Breast epithelium (tissue), 4 donors: ENCODE measurements at regions not wholly inside any gene's neighbourhood (a gene's known extent, or its start where the extent isn't known, plus 50 kb on each side); places are given as distances from the start of the nearest gene placed in this dataset.

Experiments used
- DNase-seq, 2 donors: peaks; one replicate each; pipeline ENCODE4 v3.0.0-alpha.2; 2019; ENCODE audit warnings: low spot score in 2 of 2
- H3K27ac ChIP-seq, 2 donors: fragments of 200-600 bp; sonication (generic) in 1 of 2; one replicate each; pipeline ENCODE4 v1.5.1; 2016 to 2019; ENCODE audit warnings: mild to moderate bottlenecking in 1 of 2
- H3K27me3 ChIP-seq, 2 donors: fragments of 200-600 bp; sonication (generic) in 1 of 2; one replicate each; pipeline versions ENCODE4 v1.5.1 to v1.6.0; 2017 to 2019; ENCODE audit warnings: control low read depth in 1 of 2, mild to moderate bottlenecking in 1 of 2
- H3K36me3 ChIP-seq: fragments of 200-600 bp; one replicate; pipeline ENCODE4 v1.5.1; 2019
- H3K4me1 ChIP-seq, 2 donors: fragments of 200-600 bp; sonication (generic); one replicate each; pipeline ENCODE4 v1.5.1; 2016 to 2019; ENCODE audit warnings: control low read depth in 1 of 2
- H3K4me3 ChIP-seq, 3 donors: fragments of 200-600 bp; sonication (generic); 1 replicate in 2 of 3; 2 replicates in 1 of 3; pipeline ENCODE4 v1.5.1; 2016 to 2019; ENCODE audit warnings: mild to moderate bottlenecking in 3 of 3, moderate library complexity in 2 of 3
- H3K9me3 ChIP-seq, 2 donors: fragments of 200-600 bp; sonication (generic) in 1 of 2; one replicate each; pipeline ENCODE4 v1.5.1; 2016 to 2019; ENCODE audit warnings: control low read depth in 1 of 2
- CTCF ChIP-seq, 3 donors: fragments of 450-650 bp; IDR thresholded peaks; one replicate each; pipeline ENCODE4 v1.5.1; 2016 to 2017; ENCODE audit warnings: antibody characterized with exemption in 3 of 3, mild to moderate bottlenecking in 3 of 3, moderate library complexity in 3 of 3
- POLR2A ChIP-seq: fragments of 450-650 bp; IDR thresholded peaks from one replicate; pipeline ENCODE4 v1.6.1; 2016; ENCODE audit warnings: antibody characterized with exemption, mild to moderate bottlenecking, moderate library complexity
- POLR2AphosphoS5 ChIP-seq, 3 donors: sonication (generic); formaldehyde crosslinking; IDR thresholded peaks; one replicate each; pipeline ENCODE4 v1.6.1; 2017; ENCODE audit warnings: antibody characterized with exemption in 3 of 3
- intact Hi-C: fragments of 100-400 bp; cut with DNase I; formaldehyde crosslinking; loops from one replicate; pipeline ENCODE4 v1.15.1; 2023; ENCODE audit warnings: low total_unique reads

- intact Hi-C loops, result no loop called here
- Histone ChIP-seq H3K27ac (no peak overlapping the region), H3K36me3 (no peaks in the 10 kb centered on the region), H3K9me3 (peaks cover 0 to 7% of the 10 kb centered on the region in 2 donors), H3K4me3 (no peak overlapping the region), H3K27me3 (no peaks in the 10 kb centered on the region), H3K4me1 (no peaks in the 10 kb centered on the region)
- TF ChIP-seq CTCF (IDR thresholded peaks at IDR 0.05), result no peak
- TF ChIP-seq POLR2AphosphoS5 (IDR thresholded peaks at IDR 0.05), result no peak
- no peak for TF ChIP-seq POLR2A
- DNase-seq, result no peak
Observed at GRCh38 chr5:152188251-152188650, 216.8 kb downstream of the NMUR2 start.

- DNase-seq, result no peak
- no peaks in the 10 kb centered on the region for H3K27me3 ChIP-seq
- H3K9me3 ChIP-seq, result peaks cover 0 to 1% of the 10 kb centered on the region in 2 donors
- H3K4me1 ChIP-seq, result no peaks in the 10 kb centered on the region
- intact Hi-C loops, result no loop called here
- no peak overlapping the region for H3K27ac ChIP-seq
- TF ChIP-seq POLR2AphosphoS5 (IDR thresholded peaks at IDR 0.05) (no peak), POLR2A (no peak), CTCF (IDR thresholded peaks at IDR 0.05) (no peak)
- H3K4me3 ChIP-seq, result no peak overlapping the region
- no peaks in the 10 kb centered on the region for H3K36me3 ChIP-seq
Observed at GRCh38 chr5:152187668-152188067, 217.4 kb downstream of the NMUR2 start.

GRCh38 chr5:152185547-152186245, 219.4 kb downstream of the NMUR2 start:
- no peaks in the 10 kb centered on the region for H3K27me3 ChIP-seq
- H3K4me1 ChIP-seq, result no peaks in the 10 kb centered on the region
- no peak overlapping the region for H3K27ac ChIP-seq
- H3K9me3 ChIP-seq, result no peaks in the 10 kb centered on the region
- intact Hi-C loops, result no loop called here
- H3K36me3 ChIP-seq, result no peaks in the 10 kb centered on the region
- H3K4me3 ChIP-seq, result no peak overlapping the region
- no peak for DNase-seq
- TF ChIP-seq POLR2AphosphoS5 (IDR thresholded peaks at IDR 0.05) (no peak), CTCF (IDR thresholded peaks at IDR 0.05) (no peak), POLR2A (no peak)

GRCh38 chr5:152184266-152184665, 220.8 kb downstream of the NMUR2 start:
- Histone ChIP-seq H3K4me1 (no peaks in the 10 kb centered on the region), H3K27ac (no peak overlapping the region), H3K9me3 (peaks cover 0 to 8% of the 10 kb centered on the region in 2 donors), H3K36me3 (no peaks in the 10 kb centered on the region), H3K27me3 (no peaks in the 10 kb centered on the region), H3K4me3 (no peak overlapping the region)
- DNase-seq, result no peak
- intact Hi-C loops, result no loop called here
- TF ChIP-seq POLR2A (no peak), POLR2AphosphoS5 (IDR thresholded peaks at IDR 0.05) (no peak), CTCF (IDR thresholded peaks at IDR 0.05) (no peak)

GRCh38 chr5:152181461-152181860, 223.6 kb downstream of the NMUR2 start:
- H3K27ac ChIP-seq, result no peak overlapping the region
- no peak for DNase-seq
- H3K27me3 ChIP-seq, result no peaks in the 10 kb centered on the region
- H3K9me3 ChIP-seq, result peaks cover 0 to 8% of the 10 kb centered on the region in 2 donors
- H3K4me3 ChIP-seq, result no peak overlapping the region
- H3K36me3 ChIP-seq, result no peaks in the 10 kb centered on the region
- intact Hi-C loops, result no loop called here
- no peaks in the 10 kb centered on the region for H3K4me1 ChIP-seq
- TF ChIP-seq POLR2A, result no peak
- TF ChIP-seq POLR2AphosphoS5 (IDR thresholded peaks at IDR 0.05), result no peak
- no peak for TF ChIP-seq CTCF (IDR thresholded peaks at IDR 0.05)
